VCaP (cell line): ENCODE measurements at regions not wholly inside any gene's neighbourhood (a gene's known extent, or its start where the extent isn't known, plus 50 kb on each side); places are given as distances from the start of the nearest gene placed in this dataset.

Source experiments
- H3K27ac ChIP-seq: fragments of 450-650 bp; 2 replicates; pipeline ENCODE4 v1.5.1; 2017
- CTCF ChIP-seq: fragments of 450-650 bp; conservative IDR thresholded peaks from 2 replicates; pipeline ENCODE4 v1.5.1; 2017; ENCODE audit warnings: mild to moderate bottlenecking, moderate library complexity

GRCh38 chr12:107369679-107370078 lies 276.3 kb upstream of the CRY1 start:
- no peak for TF ChIP-seq CTCF
- no peak overlapping the region for H3K27ac ChIP-seq

GRCh38 chr12:107372229-107372658 lies 278.9 kb upstream of the CRY1 start:
- no peak overlapping the region for H3K27ac ChIP-seq
- no peak for TF ChIP-seq CTCF

GRCh38 chr12:107373238-107373809 lies 280.0 kb upstream of the CRY1 start:
- H3K27ac ChIP-seq: no peak overlapping the region
- no peak for TF ChIP-seq CTCF

GRCh38 chr12:107374161-107374840 lies 281.0 kb upstream of the CRY1 start:
- no peak for TF ChIP-seq CTCF
- H3K27ac ChIP-seq: no peak overlapping the region

- TF ChIP-seq CTCF: no peak
- H3K27ac ChIP-seq: no peak overlapping the region
Measured at GRCh38 chr12:107375231-107375630, 281.9 kb upstream of the CRY1 start.

- H3K27ac ChIP-seq: no peak overlapping the region
- no peak for TF ChIP-seq CTCF
Measured at GRCh38 chr12:107377596-107378385, 284.4 kb upstream of the CRY1 start.

- no peak overlapping the region for H3K27ac ChIP-seq
- TF ChIP-seq CTCF: no peak
Measured at GRCh38 chr12:107378609-107379008, 285.3 kb upstream of the CRY1 start.

GRCh38 chr12:107379142-107379851 lies 285.9 kb upstream of the CRY1 start:
- peak overlapping the region; percentile 46 for H3K27ac ChIP-seq
